GM12864 (cell line): ENCODE measurements at regions not wholly inside any gene's neighbourhood (a gene's known extent, or its start where the extent isn't known, plus 50 kb on each side); places are given as distances from the start of the nearest gene placed in this dataset.

Experiments used
- DNase-seq: peaks from one replicate; pipeline ENCODE4 v3.0.0-alpha.2; 2011; ENCODE audit warnings: low read depth
- H3K4me3 ChIP-seq: 2 replicates; pipeline ENCODE4 v1.5.1; 2011; ENCODE audit warnings: mild to moderate bottlenecking, low read depth, low read length, control low read depth
- TF ChIP-seq, protein P1 (sequence below): IDR thresholded peaks from 2 replicates; pipeline ENCODE4 v1.5.1; 2011; ENCODE audit warnings: low read depth, mild to moderate bottlenecking, moderate library complexity, low read length, control low read depth, inconsistent platforms; ENCODE audit errors: missing control alignments

DNA sequence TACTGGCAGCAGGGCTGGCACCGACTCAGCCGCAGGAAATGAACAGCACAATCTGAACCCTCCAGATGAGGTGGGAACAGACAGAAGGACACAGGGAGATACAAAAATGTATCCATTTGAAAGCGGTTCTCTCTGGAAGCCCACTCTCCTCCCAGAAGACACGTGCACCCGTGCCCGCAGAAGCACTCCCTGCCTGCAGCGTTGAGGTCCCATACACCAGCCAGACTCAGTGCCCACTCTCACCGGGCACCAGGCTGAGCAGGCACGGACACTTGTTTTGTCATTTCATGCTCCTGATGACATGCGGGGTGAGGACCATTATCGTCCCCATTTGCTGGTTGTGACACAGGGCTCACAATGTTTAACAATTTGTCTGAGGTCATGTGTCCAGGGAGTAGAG is 297.4 kb upstream of the TLE3 start:
- no peak for DNase-seq
- TF ChIP-seq, protein P1, sequence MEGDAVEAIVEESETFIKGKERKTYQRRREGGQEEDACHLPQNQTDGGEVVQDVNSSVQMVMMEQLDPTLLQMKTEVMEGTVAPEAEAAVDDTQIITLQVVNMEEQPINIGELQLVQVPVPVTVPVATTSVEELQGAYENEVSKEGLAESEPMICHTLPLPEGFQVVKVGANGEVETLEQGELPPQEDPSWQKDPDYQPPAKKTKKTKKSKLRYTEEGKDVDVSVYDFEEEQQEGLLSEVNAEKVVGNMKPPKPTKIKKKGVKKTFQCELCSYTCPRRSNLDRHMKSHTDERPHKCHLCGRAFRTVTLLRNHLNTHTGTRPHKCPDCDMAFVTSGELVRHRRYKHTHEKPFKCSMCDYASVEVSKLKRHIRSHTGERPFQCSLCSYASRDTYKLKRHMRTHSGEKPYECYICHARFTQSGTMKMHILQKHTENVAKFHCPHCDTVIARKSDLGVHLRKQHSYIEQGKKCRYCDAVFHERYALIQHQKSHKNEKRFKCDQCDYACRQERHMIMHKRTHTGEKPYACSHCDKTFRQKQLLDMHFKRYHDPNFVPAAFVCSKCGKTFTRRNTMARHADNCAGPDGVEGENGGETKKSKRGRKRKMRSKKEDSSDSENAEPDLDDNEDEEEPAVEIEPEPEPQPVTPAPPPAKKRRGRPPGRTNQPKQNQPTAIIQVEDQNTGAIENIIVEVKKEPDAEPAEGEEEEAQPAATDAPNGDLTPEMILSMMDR: no peak
- H3K4me3 ChIP-seq: no peak overlapping the region

DNA sequence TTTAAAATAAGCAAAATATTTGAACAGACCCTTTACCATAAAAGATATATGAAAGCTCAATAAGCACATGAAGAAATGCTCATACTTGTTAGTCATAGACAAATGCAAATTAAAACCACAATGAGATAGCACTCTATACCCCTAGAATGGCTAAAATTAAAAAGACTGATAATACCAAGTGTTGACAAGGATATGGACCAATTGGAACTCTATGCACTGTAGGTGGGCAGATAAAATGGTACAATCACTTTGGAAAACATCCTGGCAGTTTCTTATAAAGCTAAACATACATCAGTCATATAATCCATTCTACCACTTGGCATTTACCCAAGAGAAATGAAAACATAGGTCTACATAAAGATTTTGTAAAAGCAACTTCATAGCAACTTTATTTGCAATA is 293.0 kb upstream of the TLE3 start:
- TF ChIP-seq, protein P1: no peak
- no peak overlapping the region for H3K4me3 ChIP-seq
- DNase-seq: no peak

DNA sequence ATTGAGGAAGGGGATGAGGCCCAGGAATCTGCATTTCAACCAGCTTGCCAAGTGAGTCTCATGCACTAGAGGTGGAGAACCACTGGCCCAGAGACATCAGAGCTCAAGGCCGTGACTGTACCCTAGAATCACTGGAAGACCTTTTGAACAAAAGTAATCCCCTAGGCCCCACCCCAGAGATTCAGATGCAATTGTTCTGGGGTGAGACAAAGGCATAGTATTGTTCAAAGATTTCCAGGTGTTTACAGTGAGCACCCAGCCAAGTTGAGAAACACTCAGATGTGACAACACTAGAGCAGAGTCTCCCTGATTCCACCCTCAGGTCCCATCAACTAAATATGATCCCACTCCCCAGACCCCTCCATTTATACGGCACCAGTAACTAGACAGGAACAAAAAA is 290.3 kb upstream of the TLE3 start:
- TF ChIP-seq, protein P1: no peak
- no peak overlapping the region for H3K4me3 ChIP-seq
- no peak for DNase-seq

DNA sequence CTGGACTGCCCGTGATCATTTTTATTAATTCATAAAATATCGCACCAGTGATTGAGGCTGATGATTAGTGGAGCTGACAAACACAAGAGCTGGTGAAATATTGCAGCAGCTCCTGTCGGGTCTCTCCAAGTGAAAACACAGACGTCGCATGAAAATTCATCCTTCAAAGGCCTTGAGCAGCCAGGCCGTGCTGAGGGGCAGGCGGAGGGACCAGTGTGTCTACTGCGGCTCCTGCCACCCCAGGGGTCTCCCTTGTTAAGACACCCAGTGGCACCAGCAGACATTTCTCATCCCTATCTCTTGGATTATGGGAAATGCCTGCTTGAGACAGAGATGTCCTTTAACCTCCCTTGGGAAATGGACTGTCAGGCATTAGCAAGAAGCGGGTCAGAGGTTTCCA is 289.4 kb upstream of the TLE3 start:
- no peak overlapping the region for H3K4me3 ChIP-seq
- TF ChIP-seq, protein P1: no peak
- no peak for DNase-seq

DNA sequence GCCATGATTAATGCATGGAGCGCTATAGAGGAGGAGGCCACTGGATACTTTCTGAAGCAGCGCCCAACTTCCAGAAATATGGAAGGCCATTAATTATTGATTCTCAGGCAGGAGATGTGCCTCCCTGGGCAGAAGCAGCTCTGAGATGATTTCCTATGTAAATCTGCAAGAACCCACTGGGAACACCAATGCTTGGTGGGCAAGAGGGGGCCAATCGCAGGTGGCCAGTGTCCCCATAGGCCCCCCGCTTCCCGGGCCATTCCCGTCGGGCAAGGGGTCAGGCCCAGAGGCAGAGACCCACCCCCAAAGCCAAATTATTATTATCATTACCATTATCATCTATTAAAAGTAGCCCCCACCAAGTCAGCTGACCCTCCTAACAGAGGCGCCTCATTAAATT is 288.0 kb upstream of the TLE3 start:
- TF ChIP-seq, protein P1: no peak
- no peak overlapping the region for H3K4me3 ChIP-seq
- no peak for DNase-seq

DNA sequence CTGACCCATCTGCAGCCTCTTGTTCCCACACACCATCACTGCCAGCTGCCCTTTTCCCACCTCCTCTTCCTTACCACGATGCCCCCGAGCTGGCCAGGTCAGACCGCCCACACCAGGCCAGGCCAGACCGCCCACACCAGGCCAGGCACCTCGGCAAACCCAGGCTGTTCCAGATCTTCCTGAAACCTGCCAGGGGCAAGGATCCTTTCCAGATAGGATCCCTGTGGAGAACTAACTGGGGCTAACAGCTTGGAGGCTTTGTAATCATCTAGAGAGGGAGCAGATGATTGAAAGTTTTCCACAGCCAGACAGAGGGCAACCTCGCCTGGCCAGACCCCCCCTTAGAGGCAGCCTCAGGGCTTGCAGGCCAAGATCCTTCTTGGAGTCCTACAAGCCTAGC is 287.3 kb upstream of the TLE3 start:
- no peak for DNase-seq
- H3K4me3 ChIP-seq: no peak overlapping the region
- TF ChIP-seq, protein P1: no peak

DNA sequence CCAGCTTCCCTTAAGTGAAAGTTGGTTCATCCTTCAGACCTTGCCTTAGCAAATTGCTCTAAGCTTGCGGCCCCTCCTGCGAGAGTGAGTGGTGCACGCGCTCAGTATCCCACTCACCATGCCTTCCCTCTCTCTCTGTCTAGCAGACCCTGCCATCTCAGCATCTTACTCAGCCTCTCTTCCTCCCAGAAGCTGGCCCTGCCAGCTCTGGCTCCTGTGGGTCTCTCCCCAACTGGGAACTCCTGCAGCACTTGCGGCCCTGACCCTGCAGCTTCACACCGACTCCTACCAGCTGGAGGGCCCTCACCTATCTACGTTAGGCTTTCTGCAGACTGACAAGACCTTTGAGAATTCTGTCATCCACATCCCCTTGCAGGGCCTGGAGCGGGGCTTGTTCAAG is 286.1 kb upstream of the TLE3 start:
- TF ChIP-seq, protein P1: no peak
- no peak overlapping the region for H3K4me3 ChIP-seq
- DNase-seq: no peak
